A673 (cell line): ENCODE measurements at regions not wholly inside any gene's neighbourhood (a gene's known extent, or its start where the extent isn't known, plus 50 kb on each side); places are given as distances from the start of the nearest gene placed in this dataset.

ENCODE experiments used
- EZH2 ChIP-seq: fragments of 200-600 bp; sonication (generic); IDR thresholded peaks from 2 replicates; pipeline ENCODE4 v1.6.1; 2017; ENCODE audit warnings: borderline replicate concordance, low read depth, mild to moderate bottlenecking, mixed read lengths, antibody characterized with exemption, low read length; ENCODE audit not compliant: poor library complexity, severe bottlenecking
- TF ChIP-seq, protein P1 (sequence below): fragments of 300-800, 200-600 bp; sonication (generic); conservative IDR thresholded peaks from 2 replicates; pipeline ENCODE4 v1.5.1; 2017; ENCODE audit warnings: low read depth, mild to moderate bottlenecking, antibody characterized with exemption, low read length, moderate library complexity, mixed read lengths

DNA sequence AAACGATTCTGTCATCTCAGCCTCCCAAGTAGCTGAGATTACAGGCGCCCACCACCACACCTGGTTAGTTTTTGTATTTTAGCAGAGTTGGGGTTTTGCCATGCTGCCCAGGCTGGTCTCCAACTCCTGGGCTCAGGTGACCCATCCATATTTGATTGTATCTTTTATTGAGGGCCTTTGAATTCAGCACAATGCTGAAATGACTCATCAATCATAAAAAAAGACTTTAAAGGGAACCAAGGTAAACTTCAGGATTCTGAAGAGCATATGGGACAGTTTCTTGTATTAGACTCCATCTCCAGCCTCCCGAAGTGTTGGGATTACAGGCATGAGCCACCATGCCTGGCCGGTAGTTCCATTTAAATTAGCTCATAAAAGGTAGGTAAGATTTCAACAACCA lies 232.2 kb downstream of the SETD4 start:
- TF ChIP-seq, protein P1, sequence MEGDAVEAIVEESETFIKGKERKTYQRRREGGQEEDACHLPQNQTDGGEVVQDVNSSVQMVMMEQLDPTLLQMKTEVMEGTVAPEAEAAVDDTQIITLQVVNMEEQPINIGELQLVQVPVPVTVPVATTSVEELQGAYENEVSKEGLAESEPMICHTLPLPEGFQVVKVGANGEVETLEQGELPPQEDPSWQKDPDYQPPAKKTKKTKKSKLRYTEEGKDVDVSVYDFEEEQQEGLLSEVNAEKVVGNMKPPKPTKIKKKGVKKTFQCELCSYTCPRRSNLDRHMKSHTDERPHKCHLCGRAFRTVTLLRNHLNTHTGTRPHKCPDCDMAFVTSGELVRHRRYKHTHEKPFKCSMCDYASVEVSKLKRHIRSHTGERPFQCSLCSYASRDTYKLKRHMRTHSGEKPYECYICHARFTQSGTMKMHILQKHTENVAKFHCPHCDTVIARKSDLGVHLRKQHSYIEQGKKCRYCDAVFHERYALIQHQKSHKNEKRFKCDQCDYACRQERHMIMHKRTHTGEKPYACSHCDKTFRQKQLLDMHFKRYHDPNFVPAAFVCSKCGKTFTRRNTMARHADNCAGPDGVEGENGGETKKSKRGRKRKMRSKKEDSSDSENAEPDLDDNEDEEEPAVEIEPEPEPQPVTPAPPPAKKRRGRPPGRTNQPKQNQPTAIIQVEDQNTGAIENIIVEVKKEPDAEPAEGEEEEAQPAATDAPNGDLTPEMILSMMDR: no peak
- TF ChIP-seq EZH2: no peak
